ENCODE measurements at regions not wholly inside any gene's neighbourhood (a gene's known extent, or its start where the extent isn't known, plus 50 kb on each side); places are given as distances from the start of the nearest gene placed in this dataset.

GRCh38 chrX:65241059-65241721 is 264.9 kb upstream of the ZC4H2 start:
- TF ChIP-seq, protein P1, sequence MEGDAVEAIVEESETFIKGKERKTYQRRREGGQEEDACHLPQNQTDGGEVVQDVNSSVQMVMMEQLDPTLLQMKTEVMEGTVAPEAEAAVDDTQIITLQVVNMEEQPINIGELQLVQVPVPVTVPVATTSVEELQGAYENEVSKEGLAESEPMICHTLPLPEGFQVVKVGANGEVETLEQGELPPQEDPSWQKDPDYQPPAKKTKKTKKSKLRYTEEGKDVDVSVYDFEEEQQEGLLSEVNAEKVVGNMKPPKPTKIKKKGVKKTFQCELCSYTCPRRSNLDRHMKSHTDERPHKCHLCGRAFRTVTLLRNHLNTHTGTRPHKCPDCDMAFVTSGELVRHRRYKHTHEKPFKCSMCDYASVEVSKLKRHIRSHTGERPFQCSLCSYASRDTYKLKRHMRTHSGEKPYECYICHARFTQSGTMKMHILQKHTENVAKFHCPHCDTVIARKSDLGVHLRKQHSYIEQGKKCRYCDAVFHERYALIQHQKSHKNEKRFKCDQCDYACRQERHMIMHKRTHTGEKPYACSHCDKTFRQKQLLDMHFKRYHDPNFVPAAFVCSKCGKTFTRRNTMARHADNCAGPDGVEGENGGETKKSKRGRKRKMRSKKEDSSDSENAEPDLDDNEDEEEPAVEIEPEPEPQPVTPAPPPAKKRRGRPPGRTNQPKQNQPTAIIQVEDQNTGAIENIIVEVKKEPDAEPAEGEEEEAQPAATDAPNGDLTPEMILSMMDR (IDR thresholded peaks at IDR 0.05; ENCODE audit: low read depth, low read length) = no peak
- no peak for TF ChIP-seq POLR2A (IDR thresholded peaks at IDR 0.05; ENCODE audit: extremely low read depth, insufficient read length)
